Testis (tissue), 2 donors: ENCODE measurements at regions not wholly inside any gene's neighbourhood (a gene's known extent, or its start where the extent isn't known, plus 50 kb on each side); places are given as distances from the start of the nearest gene placed in this dataset.

Source experiments
- DNase-seq: peaks from one replicate; pipeline ENCODE4 v3.0.0-alpha.2; 2019
- H3K27ac ChIP-seq, 2 donors: fragments of 200-600 bp; sonication (generic); one replicate each; pipeline ENCODE4 v1.5.1; 2019
- H3K27me3 ChIP-seq: fragments of 200-600 bp; sonication (generic); one replicate; pipeline ENCODE4 v1.5.1; 2019
- H3K36me3 ChIP-seq: fragments of 200-600 bp; sonication (generic); one replicate; pipeline ENCODE4 v1.5.1; 2017; ENCODE audit warnings: low read depth; ENCODE audit errors: missing control alignments
- H3K4me1 ChIP-seq: fragments of 200-600 bp; sonication (generic); one replicate; pipeline ENCODE4 v1.5.1; 2019
- H3K4me3 ChIP-seq, 2 donors: fragments of 200-600 bp; sonication (generic); one replicate each; pipeline ENCODE4 v1.5.1; 2017 to 2019
- H3K9me3 ChIP-seq: fragments of 200-600 bp; sonication (generic); one replicate; pipeline ENCODE4 v1.5.1; 2017
- CTCF ChIP-seq, 3 experiments: fragments of 450-650 bp in 2 of 3; fragments of 200-600 bp in 1 of 3; sonication (generic) in 1 of 3; IDR thresholded peaks; one replicate each; pipeline ENCODE4 v1.5.1; 2016 to 2019; ENCODE audit warnings: antibody characterized with exemption in 3 of 3, mild to moderate bottlenecking in 2 of 3, moderate library complexity in 1 of 3
- POLR2A ChIP-seq: fragments of 450-650 bp; IDR thresholded peaks from one replicate; pipeline ENCODE4 v1.6.1; 2017; ENCODE audit warnings: antibody characterized with exemption, mild to moderate bottlenecking, moderate library complexity
- WGBS, 2 donors: methylation state at CpG; one replicate each; pipeline ENCODE4 v1.1.5; 2018; 5-methylcytosine and 5-hydroxymethylcytosine counted together
- intact Hi-C: fragments of 100-400 bp; cut with DNase I; formaldehyde crosslinking; loops from one replicate; pipeline ENCODE4 v1.15.1; 2023; ENCODE audit warnings: low total_unique reads

- intact Hi-C loops, result no loop called here
- Histone ChIP-seq H3K9me3 (no peaks in the 10 kb centered on the region), H3K36me3 (no peaks in the 10 kb centered on the region), H3K27me3 (no peaks in the 10 kb centered on the region), H3K4me1 (peaks cover 11% of the 10 kb centered on the region), H3K27ac (no peak overlapping the region), H3K4me3 (no peak overlapping the region)
- TF ChIP-seq POLR2A (no peak), CTCF (IDR thresholded peaks at IDR 0.05) (no peak)
- DNase-seq, result no peak
Measured at GRCh38 chr20:11193241-11193640, 519.4 kb upstream of the JAG1 start.

DNA sequence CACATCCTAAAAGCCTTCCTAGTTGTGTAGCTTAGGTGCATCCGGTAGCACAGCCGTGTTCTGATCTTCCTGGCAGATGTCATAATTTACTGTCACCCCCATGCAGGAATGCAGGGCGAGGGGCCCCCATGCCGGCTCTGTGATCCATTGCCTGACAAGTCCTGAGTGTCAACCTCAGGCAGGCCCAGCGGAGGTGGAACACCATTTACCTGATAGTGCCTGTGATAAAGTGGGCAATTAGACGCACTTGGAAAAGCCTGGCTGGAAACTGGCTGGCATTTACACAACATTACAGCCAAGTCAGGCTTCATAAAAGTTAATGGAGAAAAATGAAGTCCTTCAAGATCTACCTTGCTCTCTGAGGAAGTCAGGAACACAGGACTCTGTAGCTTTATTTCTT is 521.4 kb upstream of the JAG1 start:
- TF ChIP-seq POLR2A, result no peak
- TF ChIP-seq CTCF (IDR thresholded peaks at IDR 0.05), result no peak
- DNase-seq, result no peak
- Histone ChIP-seq H3K27ac (no peak overlapping the region), H3K27me3 (no peaks in the 10 kb centered on the region), H3K4me1 (peaks cover 11% of the 10 kb centered on the region), H3K9me3 (no peaks in the 10 kb centered on the region), H3K36me3 (no peaks in the 10 kb centered on the region), H3K4me3 (no peak overlapping the region)
- intact Hi-C loops, result no loop called here
- WGBS, 2 donors, result 81 to 82% methylated on average over 6 of the region's 6 CpGs

- TF ChIP-seq POLR2A (no peak), CTCF (IDR thresholded peaks at IDR 0.05) (no peak)
- Histone ChIP-seq H3K4me1 (peaks cover 11% of the 10 kb centered on the region), H3K4me3 (no peak overlapping the region), H3K36me3 (no peaks in the 10 kb centered on the region), H3K27ac (peak overlapping the region in 1 of 2 donors; percentile 65), H3K9me3 (no peaks in the 10 kb centered on the region), H3K27me3 (no peaks in the 10 kb centered on the region)
- peak; percentile 55 for DNase-seq
- intact Hi-C loops, result no loop called here
- 46 to 47% methylated on average over 7 to 8 of the region's 8 CpGs for WGBS, 2 donors
Measured at GRCh38 chr20:11195899-11196558, 522.2 kb upstream of the JAG1 start.

DNA sequence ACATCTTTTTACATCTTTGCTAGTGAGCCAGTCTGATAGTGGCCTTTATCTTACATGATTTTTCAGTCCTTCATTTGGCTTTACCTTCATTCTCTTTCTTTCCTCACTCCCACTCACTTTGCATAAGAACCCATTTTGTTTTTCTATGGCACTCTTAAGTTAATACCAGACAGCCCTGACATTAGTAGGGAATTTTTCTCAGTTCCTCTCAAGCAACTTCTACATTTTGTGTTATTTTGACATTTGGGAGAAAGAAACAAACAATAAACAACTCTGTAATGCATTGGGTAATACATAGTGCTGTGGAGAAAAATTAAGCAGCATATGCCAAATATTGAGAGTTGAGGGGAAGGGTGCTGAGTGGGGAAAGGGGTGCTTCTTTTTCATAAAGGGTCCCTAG is 524.1 kb upstream of the JAG1 start:
- Histone ChIP-seq H3K36me3 (no peaks in the 10 kb centered on the region), H3K4me3 (no peak overlapping the region), H3K27me3 (no peaks in the 10 kb centered on the region), H3K27ac (no peak overlapping the region), H3K9me3 (no peaks in the 10 kb centered on the region), H3K4me1 (peaks cover 11% of the 10 kb centered on the region)
- DNase-seq, result no peak
- intact Hi-C loops, result no loop called here
- TF ChIP-seq POLR2A (no peak), CTCF (IDR thresholded peaks at IDR 0.05) (no peak)

DNA sequence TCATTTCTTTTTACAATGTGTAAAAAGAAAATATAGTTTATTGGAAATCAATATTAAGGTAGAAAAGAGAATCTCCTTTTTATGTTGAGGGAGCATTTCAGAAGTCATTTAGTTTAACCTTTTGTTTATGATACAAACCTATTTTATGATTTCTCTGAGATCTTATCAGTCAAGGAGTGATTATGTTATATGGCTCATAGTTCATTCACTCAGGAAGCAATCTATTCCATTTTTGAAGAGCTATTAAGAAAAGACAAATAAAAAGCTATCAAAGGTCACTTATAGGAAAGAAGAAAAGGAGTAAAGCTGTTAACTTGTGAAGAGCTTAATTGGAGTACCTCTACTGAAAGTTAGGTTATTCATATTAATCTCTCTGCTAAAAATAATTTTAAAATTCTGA is 526.6 kb upstream of the JAG1 start:
- no peaks in the 10 kb centered on the region for H3K9me3 ChIP-seq
- TF ChIP-seq POLR2A (no peak), CTCF (IDR thresholded peaks at IDR 0.05) (no peak)
- intact Hi-C loops, result no loop called here
- H3K36me3 ChIP-seq, result no peaks in the 10 kb centered on the region
- no peak for DNase-seq
- H3K27me3 ChIP-seq, result no peaks in the 10 kb centered on the region
- no peak overlapping the region for H3K27ac ChIP-seq
- H3K4me3 ChIP-seq, result no peak overlapping the region
- peaks cover 11% of the 10 kb centered on the region for H3K4me1 ChIP-seq
